ENCODE measurements at regions not wholly inside any gene's neighbourhood (a gene's known extent, or its start where the extent isn't known, plus 50 kb on each side); places are given as distances from the start of the nearest gene placed in this dataset.

DNA sequence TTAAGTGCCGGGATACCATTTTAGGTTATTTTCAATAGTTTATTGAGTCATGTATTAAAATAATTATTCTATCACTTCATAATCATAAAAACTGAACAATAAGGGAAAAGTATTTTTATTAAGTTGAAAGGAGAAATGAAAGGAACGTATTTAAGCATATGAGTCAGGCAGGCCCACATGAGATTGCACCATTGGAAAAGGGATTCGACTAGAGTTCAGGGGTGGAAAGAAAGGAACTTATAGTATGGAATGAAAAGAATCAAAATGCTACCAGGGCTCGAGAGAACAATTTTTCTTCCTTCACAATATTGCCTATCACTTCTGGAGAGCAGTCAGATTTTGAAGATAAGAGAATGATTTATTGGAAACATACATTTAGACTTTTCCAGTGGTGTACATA is 516.5 kb upstream of the NETO1 start:
- H3K27ac ChIP-seq: no peak overlapping the region
- TF ChIP-seq, protein P1, sequence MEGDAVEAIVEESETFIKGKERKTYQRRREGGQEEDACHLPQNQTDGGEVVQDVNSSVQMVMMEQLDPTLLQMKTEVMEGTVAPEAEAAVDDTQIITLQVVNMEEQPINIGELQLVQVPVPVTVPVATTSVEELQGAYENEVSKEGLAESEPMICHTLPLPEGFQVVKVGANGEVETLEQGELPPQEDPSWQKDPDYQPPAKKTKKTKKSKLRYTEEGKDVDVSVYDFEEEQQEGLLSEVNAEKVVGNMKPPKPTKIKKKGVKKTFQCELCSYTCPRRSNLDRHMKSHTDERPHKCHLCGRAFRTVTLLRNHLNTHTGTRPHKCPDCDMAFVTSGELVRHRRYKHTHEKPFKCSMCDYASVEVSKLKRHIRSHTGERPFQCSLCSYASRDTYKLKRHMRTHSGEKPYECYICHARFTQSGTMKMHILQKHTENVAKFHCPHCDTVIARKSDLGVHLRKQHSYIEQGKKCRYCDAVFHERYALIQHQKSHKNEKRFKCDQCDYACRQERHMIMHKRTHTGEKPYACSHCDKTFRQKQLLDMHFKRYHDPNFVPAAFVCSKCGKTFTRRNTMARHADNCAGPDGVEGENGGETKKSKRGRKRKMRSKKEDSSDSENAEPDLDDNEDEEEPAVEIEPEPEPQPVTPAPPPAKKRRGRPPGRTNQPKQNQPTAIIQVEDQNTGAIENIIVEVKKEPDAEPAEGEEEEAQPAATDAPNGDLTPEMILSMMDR (conservative IDR thresholded peaks at IDR 0.05): no peak

DNA sequence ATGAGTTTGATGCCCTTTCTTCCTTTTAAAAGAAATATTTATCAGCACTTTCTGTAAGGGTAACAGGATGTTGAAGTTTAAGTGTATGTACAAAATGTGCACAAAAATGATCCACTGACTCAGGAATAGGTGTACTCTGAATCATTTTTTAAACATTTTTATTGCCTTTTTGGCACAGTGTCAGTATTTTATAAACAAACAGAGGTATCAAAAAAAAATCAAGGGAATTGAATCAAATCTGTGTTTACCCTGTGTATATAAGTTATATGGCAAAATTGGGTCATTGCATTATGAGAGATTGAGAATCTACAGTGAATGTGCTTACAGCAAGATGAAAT is 513.9 kb upstream of the NETO1 start:
- TF ChIP-seq, protein P1 (conservative IDR thresholded peaks at IDR 0.05): no peak
- no peak overlapping the region for H3K27ac ChIP-seq

DNA sequence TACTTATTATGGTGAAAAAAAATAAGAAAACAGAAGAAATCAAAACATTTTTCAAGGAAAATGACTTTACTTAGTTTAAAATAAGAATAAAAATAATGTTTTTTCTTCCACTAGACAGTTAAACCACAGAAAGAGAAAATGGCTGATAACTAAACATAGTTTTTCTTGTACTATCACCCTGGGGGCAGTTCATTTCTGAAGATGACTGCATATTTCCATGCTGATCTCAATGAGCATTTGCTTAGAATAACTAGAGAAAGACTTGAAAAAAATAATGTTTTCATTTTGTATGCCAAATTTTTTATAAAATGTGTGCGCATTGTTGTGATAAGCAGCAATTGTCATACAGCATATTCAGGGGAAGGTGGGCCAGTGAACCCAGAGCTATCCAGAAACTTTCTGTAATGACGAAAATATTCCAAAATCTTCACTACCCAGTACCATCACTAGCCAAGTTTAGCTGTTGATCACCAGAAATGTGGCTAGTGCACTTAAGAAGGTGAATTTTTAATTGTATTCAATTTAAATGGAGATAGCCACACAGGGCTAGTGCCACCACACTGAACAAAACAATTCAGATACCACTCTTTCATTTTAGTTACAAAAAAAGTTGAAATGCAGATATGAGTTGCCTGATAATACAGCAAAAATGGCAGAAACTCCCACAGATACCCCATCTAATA is 513.4 kb upstream of the NETO1 start:
- TF ChIP-seq, protein P1 (conservative IDR thresholded peaks at IDR 0.05): no peak
- H3K27ac ChIP-seq: no peak overlapping the region

DNA sequence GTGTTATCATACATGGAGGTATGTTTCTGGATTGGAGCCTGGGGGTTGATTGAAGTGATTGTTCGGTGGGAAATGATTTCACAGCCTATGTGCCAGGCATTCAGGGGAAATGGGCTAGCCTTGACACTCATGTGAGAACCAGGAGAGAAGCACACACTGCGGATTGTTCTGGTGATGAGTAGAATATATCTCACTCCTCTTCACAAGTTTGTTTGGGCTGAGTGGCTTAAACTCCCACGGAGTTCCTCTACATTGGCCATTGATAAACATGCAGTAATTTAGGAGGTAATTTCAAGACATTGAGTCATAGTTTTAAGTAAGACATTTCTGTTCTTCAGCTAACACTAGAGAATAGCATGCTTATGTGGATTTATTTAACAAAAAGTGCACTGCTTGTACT is 498.9 kb upstream of the NETO1 start:
- TF ChIP-seq, protein P1 (conservative IDR thresholded peaks at IDR 0.05): no peak
- no peak overlapping the region for H3K27ac ChIP-seq

DNA sequence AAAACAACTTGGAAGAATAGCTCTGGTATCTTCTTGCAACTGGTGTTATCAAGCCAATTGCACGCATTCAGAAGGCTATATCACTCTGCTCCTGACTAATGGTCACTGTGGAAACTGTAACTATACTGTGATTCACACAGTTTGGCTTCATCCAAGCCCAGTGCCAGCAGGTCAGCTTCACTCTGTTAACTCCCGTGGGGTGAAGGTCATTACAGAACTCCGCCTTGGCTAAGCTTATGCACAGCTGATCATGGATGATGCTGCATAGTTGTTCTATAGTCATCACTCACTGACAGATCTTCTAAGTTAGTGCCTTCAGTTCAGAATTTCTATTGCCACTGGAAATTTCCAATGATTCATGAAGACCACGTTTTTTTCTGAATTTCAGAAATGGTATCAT is 497.2 kb upstream of the NETO1 start:
- H3K27ac ChIP-seq: no peak overlapping the region
- TF ChIP-seq, protein P1 (conservative IDR thresholded peaks at IDR 0.05): no peak

DNA sequence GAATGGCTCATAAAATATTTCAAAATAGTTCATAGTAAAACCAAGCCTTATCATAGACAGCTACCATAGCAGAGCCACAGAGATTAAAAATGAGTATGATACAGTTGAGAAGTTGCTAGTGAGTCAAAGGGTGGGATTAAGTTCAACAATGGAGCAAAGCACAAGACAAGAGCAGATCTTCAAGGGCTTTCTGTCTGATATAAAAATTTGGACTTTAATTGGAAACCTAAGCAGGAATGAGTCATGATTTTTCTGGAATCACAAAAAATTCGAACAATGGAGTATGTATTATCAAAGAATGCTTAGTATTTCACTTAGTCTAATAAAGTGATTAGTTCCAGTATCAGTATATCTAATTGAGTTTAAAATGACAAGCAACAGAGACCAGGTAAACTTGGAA is 487.3 kb upstream of the NETO1 start:
- TF ChIP-seq, protein P1 (conservative IDR thresholded peaks at IDR 0.05): no peak

DNA sequence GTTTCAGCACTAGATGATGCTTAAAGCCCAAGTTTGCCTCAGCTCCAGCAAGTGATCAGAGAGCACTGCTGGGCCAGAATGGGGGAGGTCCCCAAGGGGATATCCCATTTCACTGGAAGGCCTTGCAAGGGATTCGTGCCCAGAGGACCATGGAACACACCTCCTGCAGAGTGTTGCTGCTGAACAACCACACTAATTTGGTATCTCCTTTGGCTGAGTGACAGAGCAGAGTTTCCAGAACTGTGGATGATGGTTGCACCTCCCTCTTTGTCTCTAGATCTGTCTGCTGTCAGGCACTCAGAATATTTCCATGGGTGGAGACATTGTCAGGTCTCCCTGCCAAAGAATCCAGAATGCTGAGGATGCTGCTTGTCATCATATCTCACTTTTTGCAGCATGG is 484.8 kb upstream of the NETO1 start:
- TF ChIP-seq, protein P1 (conservative IDR thresholded peaks at IDR 0.05): no peak
- no peak overlapping the region for H3K27ac ChIP-seq

More for the DNA sequence above, 487.3 kb upstream of the NETO1 start:
- no peak overlapping the region for H3K27ac ChIP-seq
